GM20431 (cell line): ENCODE measurements at regions not wholly inside any gene's neighbourhood (a gene's known extent, or its start where the extent isn't known, plus 50 kb on each side); places are given as distances from the start of the nearest gene placed in this dataset.
"Not testable (repeated sequence)": the region's sequence is repeated elsewhere in the genome, so short reads cannot be mapped to it uniquely, and the experiment has no call there.

ENCODE experiments used
- in situ Hi-C: fragments of 300-500 bp; cut with MseI, MboI; formaldehyde crosslinking; loops from one replicate; pipeline ENCODE4 v1.15.0; 2020; ENCODE audit warnings: low sequenced_read_pairs; ENCODE audit not compliant: unreplicated experiment

- in situ Hi-C loops = no loop called here
Observed at GRCh38 chr5:120258123-120258522, 206.0 kb upstream of the PRR16 start.

- in situ Hi-C loops = no loop called here
Observed at GRCh38 chr5:120260651-120261050, 203.4 kb upstream of the PRR16 start.

- in situ Hi-C loops = no loop called here
Observed at GRCh38 chr5:120270498-120270897, 193.6 kb upstream of the PRR16 start.

DNA sequence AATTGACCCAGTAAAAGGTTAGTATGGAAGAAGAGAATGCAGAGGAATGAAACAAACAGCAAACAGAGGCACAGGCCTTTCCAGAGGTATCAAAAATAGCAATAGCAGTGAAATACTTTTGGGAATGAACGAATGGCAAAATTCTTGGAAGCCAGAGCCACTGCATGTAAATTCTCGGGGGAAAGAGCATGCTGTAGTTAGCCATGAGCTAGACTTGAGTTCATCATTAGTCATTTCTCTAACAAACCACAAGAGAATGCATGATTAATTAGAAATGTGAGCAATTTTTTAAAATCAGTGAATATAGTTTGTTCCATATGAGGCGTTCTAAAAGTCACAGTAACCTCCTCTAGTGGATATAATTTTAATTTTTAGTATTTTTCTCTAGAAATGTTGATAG lies 170.3 kb upstream of the PRR16 start:
- in situ Hi-C loops = no loop called here

- in situ Hi-C loops = no loop called here
Observed at GRCh38 chr5:120297616-120298015, 166.5 kb upstream of the PRR16 start.

DNA sequence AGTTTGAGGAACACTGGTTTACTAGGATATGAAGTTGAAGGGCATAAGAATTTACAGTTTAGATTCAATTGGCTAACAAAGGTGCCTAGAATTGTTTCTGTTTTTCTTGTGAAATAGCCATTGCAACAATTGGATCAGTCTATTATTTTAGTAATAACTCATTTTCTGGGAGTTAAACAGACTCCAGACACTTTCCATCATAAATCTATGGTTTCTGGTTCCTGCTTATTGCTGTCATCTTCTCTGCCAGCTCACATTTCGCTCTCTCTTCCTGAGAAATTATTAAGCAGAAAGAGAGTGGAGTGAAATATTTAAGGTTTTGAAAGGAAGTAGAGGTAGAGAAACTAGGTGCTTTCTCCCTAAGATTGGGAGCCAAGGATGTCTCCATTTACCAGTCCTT lies 165.1 kb upstream of the PRR16 start:
- in situ Hi-C loops = no loop called here

DNA sequence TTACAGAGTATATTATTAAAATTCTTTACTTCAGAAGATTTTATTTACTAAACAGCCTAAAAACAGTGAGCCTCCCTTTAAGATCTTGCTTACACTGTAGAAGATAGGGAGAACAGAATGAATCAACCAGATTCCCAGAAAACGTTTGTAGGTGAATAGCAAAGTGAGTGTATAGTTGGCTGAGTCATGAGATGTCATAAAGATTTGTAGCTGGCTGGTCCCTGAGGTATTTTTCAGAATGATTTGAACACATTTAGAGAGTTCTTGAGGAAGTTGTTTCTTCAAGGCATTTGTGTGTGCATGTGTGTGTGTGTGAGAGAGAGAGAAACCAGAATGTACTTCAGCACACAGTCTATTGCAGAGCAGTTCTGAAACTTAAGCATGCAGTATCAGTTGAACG lies 159.4 kb upstream of the PRR16 start:
- in situ Hi-C loops = no loop called here

GRCh38 chr5:120306303-120306702 lies 157.8 kb upstream of the PRR16 start:
- in situ Hi-C loops = no loop called here

- in situ Hi-C loops = no loop called here
Observed at GRCh38 chr5:120314191-120314590, 149.9 kb upstream of the PRR16 start.

DNA sequence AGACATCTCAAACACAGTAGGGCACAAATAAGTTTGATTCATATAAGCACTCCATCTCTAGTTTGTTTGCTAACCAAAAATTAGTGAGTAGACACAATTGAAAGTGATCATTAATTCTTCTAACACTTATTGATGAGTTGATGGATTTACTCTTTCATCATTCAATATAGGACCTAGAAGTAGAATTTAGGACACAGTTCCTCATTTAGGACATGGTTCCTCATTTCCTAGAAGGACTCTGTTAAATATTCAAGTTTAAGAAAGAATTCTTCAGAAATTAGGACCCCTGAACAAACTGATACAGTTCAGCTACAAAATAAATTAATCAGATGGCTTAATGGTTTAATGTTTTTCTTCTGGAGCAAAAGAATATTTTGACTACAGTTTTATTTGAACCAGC lies 143.5 kb upstream of the PRR16 start:
- in situ Hi-C loops = no loop called here

GRCh38 chr5:120326651-120327050 lies 137.4 kb upstream of the PRR16 start:
- in situ Hi-C loops = no loop called here

DNA sequence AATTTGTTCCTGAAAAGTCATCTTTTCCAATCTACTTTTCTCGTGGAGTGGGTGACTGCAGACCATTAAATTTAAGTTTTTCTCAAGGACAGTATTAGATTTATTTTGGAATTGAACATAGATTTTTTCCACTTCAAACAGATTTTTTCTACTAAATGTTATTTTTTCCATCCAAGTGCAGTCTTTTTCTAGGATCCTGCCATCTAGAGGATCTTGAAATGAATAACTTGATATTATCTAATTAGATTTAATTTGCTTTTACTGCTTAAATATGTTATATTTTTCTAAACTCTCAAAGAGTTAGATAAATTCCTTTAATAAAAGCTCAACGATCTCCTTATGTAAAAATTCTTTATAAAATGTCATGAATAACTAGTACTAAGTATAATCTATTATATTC lies 136.9 kb upstream of the PRR16 start:
- in situ Hi-C loops = no loop called here

- in situ Hi-C loops = no loop called here
Observed at GRCh38 chr5:120329095-120329494, 135.0 kb upstream of the PRR16 start.

GRCh38 chr5:120330558-120330957 lies 133.5 kb upstream of the PRR16 start:
- in situ Hi-C loops = no loop called here

- in situ Hi-C loops = no loop called here
Observed at GRCh38 chr5:120344181-120344580, 119.9 kb upstream of the PRR16 start.

DNA sequence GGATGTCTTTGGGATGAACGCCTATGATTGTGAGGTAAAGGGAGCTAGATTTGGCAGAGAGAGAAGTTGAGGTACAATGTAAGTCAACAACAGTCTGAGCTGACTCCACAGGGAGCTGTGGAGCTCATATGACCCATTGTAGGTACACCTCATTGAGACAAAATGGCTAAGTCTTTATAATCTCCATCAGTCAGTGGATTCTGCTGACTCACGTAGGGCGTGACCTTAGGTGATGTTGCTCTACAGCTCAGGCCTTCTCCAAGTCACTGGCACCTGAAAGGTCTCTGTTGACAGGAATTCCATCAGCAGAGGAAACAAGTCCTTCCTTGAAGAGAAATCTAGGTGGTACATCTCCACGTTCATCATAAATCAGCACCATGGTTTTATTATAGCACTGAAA lies 118.2 kb upstream of the PRR16 start:
- in situ Hi-C loops = no loop called here

DNA sequence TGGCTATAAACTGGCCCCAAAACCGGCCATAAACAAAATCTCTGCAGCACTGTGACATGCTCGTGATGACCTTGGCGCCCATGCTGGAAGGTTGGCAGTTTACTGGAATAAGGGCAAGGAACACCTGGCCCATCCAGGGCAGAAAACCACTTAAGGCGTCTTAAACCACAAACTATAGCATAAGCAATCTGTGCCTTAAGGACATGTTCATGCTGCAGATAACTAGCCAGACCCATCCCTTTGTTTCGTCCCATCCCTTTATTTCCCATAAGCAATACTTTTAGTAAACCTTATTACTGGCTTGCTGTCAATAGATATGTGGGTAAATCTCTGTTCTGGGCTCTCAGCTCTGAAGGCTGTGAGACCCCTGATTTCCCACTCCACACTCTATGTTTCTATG lies 113.0 kb upstream of the PRR16 start:
- in situ Hi-C loops = not testable (repeated sequence)

GRCh38 chr5:120354126-120354525 lies 110.0 kb upstream of the PRR16 start:
- in situ Hi-C loops = no loop called here

DNA sequence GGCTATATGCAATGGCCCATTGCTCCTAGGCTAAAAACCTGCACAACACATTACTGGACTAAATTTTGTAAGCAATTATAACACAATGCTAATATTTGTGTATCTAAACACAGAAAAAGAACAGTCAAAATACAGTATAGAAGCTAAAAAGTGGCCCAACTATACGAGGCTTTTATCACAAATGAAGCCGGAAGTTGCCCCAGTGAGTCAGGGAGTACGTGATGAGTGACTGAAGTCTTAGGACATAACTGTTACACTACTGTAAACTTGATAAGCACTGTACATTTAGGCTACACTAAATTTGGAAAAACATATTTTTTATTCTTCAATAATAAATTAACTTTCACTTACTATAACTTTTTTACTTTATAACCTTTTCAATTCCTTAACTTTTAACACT lies 105.2 kb upstream of the PRR16 start:
- in situ Hi-C loops = no loop called here

- in situ Hi-C loops = no loop called here
Observed at GRCh38 chr5:120361941-120362340, 102.2 kb upstream of the PRR16 start.

GRCh38 chr5:120362426-120362825 lies 101.7 kb upstream of the PRR16 start:
- in situ Hi-C loops = no loop called here

- in situ Hi-C loops = no loop called here
Observed at GRCh38 chr5:120365656-120366446, 98.2 kb upstream of the PRR16 start.
